Psoas muscle (tissue), 7 donors: ENCODE measurements at regions not wholly inside any gene's neighbourhood (a gene's known extent, or its start where the extent isn't known, plus 50 kb on each side); places are given as distances from the start of the nearest gene placed in this dataset.

ENCODE experiments used
- ATAC-seq, 4 donors: fragments of 200-7000 bp; cut with Tn5 transposase; one replicate each; pipeline ENCODE4 v1.9.1; 2020; ENCODE audit warnings: moderate library complexity in 3 of 4, mild to moderate bottlenecking in 2 of 4
- DNase-seq, 2 donors: peaks; one replicate each; pipeline ENCODE4 v3.0.0-alpha.2; 2020
- H3K27ac ChIP-seq: fragments of 200-600 bp; one replicate; pipeline ENCODE4 v1.8.0; 2022
- H3K27me3 ChIP-seq, 3 donors: fragments of 200-600 bp in 1 of 3; one replicate each; pipeline versions ENCODE4 v1.6.1 to v1.8.0; 2013 to 2022; ENCODE audit warnings: low read length in 2 of 3, mild to moderate bottlenecking in 2 of 3, moderate library complexity in 1 of 3; ENCODE audit not compliant: insufficient read depth in 3 of 3
- H3K36me3 ChIP-seq, 2 donors: fragments of 200-600 bp in 1 of 2; one replicate each; pipeline versions ENCODE4 v1.6.1 to v1.8.0; 2013 to 2022; ENCODE audit warnings: low read depth in 1 of 2, mild to moderate bottlenecking in 1 of 2, moderate library complexity in 1 of 2; ENCODE audit not compliant: insufficient read depth in 1 of 2
- H3K4me1 ChIP-seq: fragments of 200-600 bp; one replicate; pipeline ENCODE4 v1.8.0; 2022
- H3K4me3 ChIP-seq: fragments of 200-600 bp; one replicate; pipeline ENCODE4 v1.8.0; 2022; ENCODE audit warnings: mild to moderate bottlenecking
- H3K9me3 ChIP-seq: fragments of 200-600 bp; one replicate; pipeline ENCODE4 v1.8.0; 2022
- CTCF ChIP-seq: fragments of 200-600 bp; IDR thresholded peaks from one replicate; pipeline ENCODE4 v1.8.0; 2022; ENCODE audit warnings: antibody characterized with exemption
- WGBS, 3 donors: extraction: QIAGEN DNeasy Blood & Tissue Kit; methylation state at CpG; one replicate each; pipeline versions ENCODE4 v1.1.6 to v1.1.7; 2013; 5-methylcytosine and 5-hydroxymethylcytosine counted together
- intact Hi-C, 2 donors: fragments of 100-400 bp; cut with DNase I; formaldehyde crosslinking; loops; one replicate each; pipeline versions ENCODE4 v1.11.0 to v1.14.2; 2022
- donor health status: healthy with polysubstance abuse.
- donor health status: DM: no; HTN: no; CAD: no; lungs with moderate emphysema.
- donor health status: Bipolar disorder and iron deficiency.
- donor health status: healthy.
- donor health status: DM: yes; HTN: yes; CAD: no.
- donor health status: DM: no; HTN: no; CAD: no.
- donor health status: DM: yes; HTN: yes; CAD: no.

DNA sequence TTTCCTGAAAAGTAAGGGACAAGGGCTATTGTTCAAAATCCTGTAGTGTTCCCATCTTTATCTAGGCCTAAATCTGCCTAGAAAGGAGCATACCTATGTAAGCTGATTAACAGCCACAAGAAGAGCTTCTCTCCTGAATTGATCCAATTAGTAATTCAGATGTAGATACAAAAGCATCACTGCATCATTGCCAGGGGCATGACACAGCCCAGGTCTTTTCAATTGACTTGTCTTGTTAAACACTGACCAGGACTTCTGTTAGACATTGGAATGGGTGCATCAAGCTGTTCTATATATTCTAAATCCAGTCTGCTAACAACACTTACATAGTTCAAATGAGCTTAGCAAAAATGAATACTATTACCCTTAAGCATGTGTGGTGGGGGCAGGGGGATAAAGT is 589.2 kb downstream of the INHBA start:
- DNase-seq (no peak), ATAC-seq (no peak)
- TF ChIP-seq CTCF = no peak
- no peak overlapping the region for H3K4me3 ChIP-seq
- H3K9me3 ChIP-seq = no peaks in the 10 kb centered on the region
- H3K27ac ChIP-seq = no peak overlapping the region
- H3K36me3 ChIP-seq = no peaks in the 10 kb centered on the region
- no peaks in the 10 kb centered on the region for H3K27me3 ChIP-seq
- intact Hi-C loops = no loop called here
- no peaks in the 10 kb centered on the region for H3K4me1 ChIP-seq

GRCh38 chr7:41110186-41110585 is 592.7 kb downstream of the INHBA start:
- no peaks in the 10 kb centered on the region for H3K36me3 ChIP-seq
- H3K4me3 ChIP-seq = no peak overlapping the region
- peaks cover 0 to 3% (median 0%) of the 10 kb centered on the region in 3 donors for H3K27me3 ChIP-seq
- DNase-seq = no peak
- H3K9me3 ChIP-seq = no peaks in the 10 kb centered on the region
- H3K27ac ChIP-seq = no peak overlapping the region
- intact Hi-C loops = no loop called here
- TF ChIP-seq CTCF = no peak
- H3K4me1 ChIP-seq = no peaks in the 10 kb centered on the region
- 88 to 89% (median 89%) methylated on average over 1 of the region's 1 CpG for WGBS, 3 donors
- ATAC-seq = no peak

DNA sequence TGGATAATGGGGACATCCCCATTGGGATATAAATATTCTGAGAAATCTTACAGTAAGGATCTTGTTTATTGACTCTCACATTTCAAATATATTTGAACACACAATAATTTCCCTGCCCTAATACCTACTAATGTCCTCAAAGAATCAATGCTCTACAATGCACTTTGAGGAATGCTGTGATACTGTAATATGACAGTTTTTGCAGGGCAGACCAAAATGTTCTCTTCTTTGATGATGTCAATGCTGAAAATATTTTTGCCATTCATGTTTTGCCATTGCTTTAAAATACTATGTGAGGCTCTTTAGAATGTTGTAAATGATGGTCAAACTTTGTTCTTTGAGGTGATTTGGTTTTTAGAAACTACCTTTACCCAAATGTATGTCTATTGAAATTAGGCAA is 594.1 kb downstream of the INHBA start:
- intact Hi-C loops = no loop called here
- no peaks in the 10 kb centered on the region for H3K4me1 ChIP-seq
- no peaks in the 10 kb centered on the region for H3K36me3 ChIP-seq

GRCh38 chr7:41107938-41108448 is 594.9 kb downstream of the INHBA start:
- Histone ChIP-seq H3K4me1 (no peaks in the 10 kb centered on the region), H3K36me3 (no peaks in the 10 kb centered on the region), H3K9me3 (no peaks in the 10 kb centered on the region), H3K4me3 (no peak overlapping the region), H3K27ac (no peak overlapping the region), H3K27me3 (peaks cover 0 to 3% (median 0%) of the 10 kb centered on the region in 3 donors)
- WGBS, 3 donors = 39 to 48% (median 41%) methylated on average over 6 of the region's 6 CpGs
- ATAC-seq = no peak
- DNase-seq = no peak
- TF ChIP-seq CTCF = no peak
- intact Hi-C loops = no loop called here

More for the DNA sequence above, 594.1 kb downstream of the INHBA start:
- Histone ChIP-seq H3K4me3 (no peak overlapping the region), H3K27me3 (peaks cover 0 to 3% (median 0%) of the 10 kb centered on the region in 3 donors), H3K27ac (no peak overlapping the region), H3K9me3 (no peaks in the 10 kb centered on the region)
- TF ChIP-seq CTCF = no peak
- DNase-seq (no peak), ATAC-seq (no peak)

- 41 to 52% (median 47%) methylated on average over 8 of the region's 8 CpGs for WGBS, 3 donors
- no peak overlapping the region for H3K27ac ChIP-seq
- ATAC-seq (no peak), DNase-seq (no peak)
- no peaks in the 10 kb centered on the region for H3K4me1 ChIP-seq
- no peaks in the 10 kb centered on the region for H3K36me3 ChIP-seq
- H3K27me3 ChIP-seq = peaks cover 0 to 3% (median 0%) of the 10 kb centered on the region in 3 donors
- no peak overlapping the region for H3K4me3 ChIP-seq
- no peak for TF ChIP-seq CTCF
- no peaks in the 10 kb centered on the region for H3K9me3 ChIP-seq
- intact Hi-C loops = no loop called here
Observed at GRCh38 chr7:41107330-41107937, 595.5 kb downstream of the INHBA start.
